ENCODE measurements at regions not wholly inside any gene's neighbourhood (a gene's known extent, or its start where the extent isn't known, plus 50 kb on each side); places are given as distances from the start of the nearest gene placed in this dataset.

DNA sequence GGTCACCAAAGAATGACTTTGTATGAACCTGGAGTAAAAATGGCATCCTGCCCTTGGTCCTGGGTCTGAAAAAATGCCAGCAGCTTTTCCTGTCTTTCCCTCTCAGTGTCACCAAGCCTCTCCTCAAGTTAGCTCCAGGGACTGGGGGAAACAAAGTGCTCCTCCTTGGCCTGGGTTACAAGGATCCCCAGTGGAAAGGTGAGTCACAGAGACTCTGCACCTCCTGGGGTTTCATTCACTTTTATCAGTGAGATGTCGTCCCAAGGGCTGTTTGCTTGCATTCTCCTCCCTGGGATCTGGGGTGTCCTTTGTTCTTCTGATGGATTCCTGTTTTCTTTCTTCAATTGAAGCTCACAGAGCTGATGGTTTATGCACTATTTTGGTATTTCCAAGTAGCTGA is 93.2 kb upstream of the CSNK1A1L start:
- TF ChIP-seq, protein P1, sequence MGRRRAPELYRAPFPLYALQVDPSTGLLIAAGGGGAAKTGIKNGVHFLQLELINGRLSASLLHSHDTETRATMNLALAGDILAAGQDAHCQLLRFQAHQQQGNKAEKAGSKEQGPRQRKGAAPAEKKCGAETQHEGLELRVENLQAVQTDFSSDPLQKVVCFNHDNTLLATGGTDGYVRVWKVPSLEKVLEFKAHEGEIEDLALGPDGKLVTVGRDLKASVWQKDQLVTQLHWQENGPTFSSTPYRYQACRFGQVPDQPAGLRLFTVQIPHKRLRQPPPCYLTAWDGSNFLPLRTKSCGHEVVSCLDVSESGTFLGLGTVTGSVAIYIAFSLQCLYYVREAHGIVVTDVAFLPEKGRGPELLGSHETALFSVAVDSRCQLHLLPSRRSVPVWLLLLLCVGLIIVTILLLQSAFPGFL (CRISPR knock-in tag; IDR thresholded peaks at IDR 0.05) = no peak
- TF ChIP-seq, protein P2, sequence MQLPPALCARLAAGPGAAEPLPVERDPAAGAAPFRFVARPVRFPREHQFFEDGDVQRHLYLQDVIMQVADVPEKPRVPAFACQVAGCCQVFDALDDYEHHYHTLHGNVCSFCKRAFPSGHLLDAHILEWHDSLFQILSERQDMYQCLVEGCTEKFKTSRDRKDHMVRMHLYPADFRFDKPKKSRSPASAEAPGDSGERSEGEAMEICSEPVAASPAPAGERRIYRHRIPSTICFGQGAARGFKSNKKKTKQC (CRISPR knock-in tag; IDR thresholded peaks at IDR 0.05) = no peak
- TF ChIP-seq, protein P3, sequence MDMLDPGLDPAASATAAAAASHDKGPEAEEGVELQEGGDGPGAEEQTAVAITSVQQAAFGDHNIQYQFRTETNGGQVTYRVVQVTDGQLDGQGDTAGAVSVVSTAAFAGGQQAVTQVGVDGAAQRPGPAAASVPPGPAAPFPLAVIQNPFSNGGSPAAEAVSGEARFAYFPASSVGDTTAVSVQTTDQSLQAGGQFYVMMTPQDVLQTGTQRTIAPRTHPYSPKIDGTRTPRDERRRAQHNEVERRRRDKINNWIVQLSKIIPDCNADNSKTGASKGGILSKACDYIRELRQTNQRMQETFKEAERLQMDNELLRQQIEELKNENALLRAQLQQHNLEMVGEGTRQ (CRISPR knock-in tag; IDR thresholded peaks at IDR 0.05) = no peak
- TF ChIP-seq HDAC2 (IDR thresholded peaks at IDR 0.05) (no peak), NFXL1 (CRISPR knock-in tag; IDR thresholded peaks at IDR 0.05) (no peak), SREBF2 (CRISPR knock-in tag; IDR thresholded peaks at IDR 0.05) (no peak), POLR2AphosphoS5 (IDR thresholded peaks at IDR 0.05; ENCODE audit: control insufficient read depth, insufficient read depth, low read depth, low read length) (no peak), U2AF1 (optimal IDR thresholded peaks at IDR 0.05; ENCODE audit: low read depth, low read length) (no peak), ZNF561 (CRISPR knock-in tag; conservative IDR thresholded peaks at IDR 0.05) (no peak)
- TF ChIP-seq, protein P4, sequence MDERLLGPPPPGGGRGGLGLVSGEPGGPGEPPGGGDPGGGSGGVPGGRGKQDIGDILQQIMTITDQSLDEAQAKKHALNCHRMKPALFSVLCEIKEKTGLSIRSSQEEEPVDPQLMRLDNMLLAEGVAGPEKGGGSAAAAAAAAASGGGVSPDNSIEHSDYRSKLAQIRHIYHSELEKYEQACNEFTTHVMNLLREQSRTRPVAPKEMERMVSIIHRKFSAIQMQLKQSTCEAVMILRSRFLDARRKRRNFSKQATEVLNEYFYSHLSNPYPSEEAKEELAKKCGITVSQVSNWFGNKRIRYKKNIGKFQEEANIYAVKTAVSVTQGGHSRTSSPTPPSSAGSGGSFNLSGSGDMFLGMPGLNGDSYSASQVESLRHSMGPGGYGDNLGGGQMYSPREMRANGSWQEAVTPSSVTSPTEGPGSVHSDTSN (CRISPR knock-in tag; IDR thresholded peaks at IDR 0.05; ENCODE audit: low read depth) = no peak
- TF ChIP-seq, protein P4 (tag; conservative IDR thresholded peaks at IDR 0.05; ENCODE audit: low read depth) = no peak
- TF ChIP-seq, protein P5, sequence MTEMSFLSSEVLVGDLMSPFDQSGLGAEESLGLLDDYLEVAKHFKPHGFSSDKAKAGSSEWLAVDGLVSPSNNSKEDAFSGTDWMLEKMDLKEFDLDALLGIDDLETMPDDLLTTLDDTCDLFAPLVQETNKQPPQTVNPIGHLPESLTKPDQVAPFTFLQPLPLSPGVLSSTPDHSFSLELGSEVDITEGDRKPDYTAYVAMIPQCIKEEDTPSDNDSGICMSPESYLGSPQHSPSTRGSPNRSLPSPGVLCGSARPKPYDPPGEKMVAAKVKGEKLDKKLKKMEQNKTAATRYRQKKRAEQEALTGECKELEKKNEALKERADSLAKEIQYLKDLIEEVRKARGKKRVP (CRISPR knock-in tag; IDR thresholded peaks at IDR 0.05) = no peak
- TF ChIP-seq, protein P6, sequence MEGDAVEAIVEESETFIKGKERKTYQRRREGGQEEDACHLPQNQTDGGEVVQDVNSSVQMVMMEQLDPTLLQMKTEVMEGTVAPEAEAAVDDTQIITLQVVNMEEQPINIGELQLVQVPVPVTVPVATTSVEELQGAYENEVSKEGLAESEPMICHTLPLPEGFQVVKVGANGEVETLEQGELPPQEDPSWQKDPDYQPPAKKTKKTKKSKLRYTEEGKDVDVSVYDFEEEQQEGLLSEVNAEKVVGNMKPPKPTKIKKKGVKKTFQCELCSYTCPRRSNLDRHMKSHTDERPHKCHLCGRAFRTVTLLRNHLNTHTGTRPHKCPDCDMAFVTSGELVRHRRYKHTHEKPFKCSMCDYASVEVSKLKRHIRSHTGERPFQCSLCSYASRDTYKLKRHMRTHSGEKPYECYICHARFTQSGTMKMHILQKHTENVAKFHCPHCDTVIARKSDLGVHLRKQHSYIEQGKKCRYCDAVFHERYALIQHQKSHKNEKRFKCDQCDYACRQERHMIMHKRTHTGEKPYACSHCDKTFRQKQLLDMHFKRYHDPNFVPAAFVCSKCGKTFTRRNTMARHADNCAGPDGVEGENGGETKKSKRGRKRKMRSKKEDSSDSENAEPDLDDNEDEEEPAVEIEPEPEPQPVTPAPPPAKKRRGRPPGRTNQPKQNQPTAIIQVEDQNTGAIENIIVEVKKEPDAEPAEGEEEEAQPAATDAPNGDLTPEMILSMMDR (IDR thresholded peaks at IDR 0.05 in 2 of 3, conservative IDR thresholded peaks at IDR 0.05 in 1 of 3; ENCODE audit: insufficient read depth in 2 of 3, low read depth in 1 of 3, low read length in 3 of 3) = no peak
